ENCODE measurements at regions not wholly inside any gene's neighbourhood (a gene's known extent, or its start where the extent isn't known, plus 50 kb on each side); places are given as distances from the start of the nearest gene placed in this dataset.

DNA sequence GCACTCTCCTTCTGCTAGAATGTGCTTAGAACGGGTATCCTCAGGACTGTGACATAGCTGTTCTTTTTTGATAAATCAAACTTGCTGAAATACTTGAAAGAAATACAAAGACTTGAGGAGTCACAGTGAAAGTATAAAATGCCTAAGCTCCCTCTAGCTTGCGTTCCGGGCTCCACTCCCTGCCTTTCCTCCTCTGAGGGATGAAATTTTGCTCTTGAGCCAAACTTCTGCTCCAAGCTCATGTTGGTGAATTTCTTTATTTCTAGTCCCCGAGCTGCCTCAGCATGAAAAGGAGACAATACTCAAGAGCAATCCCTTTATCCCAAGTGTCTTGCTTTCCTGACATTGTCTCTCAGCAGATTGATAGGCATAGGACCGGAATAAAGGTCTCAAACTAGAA, 499.6 kb upstream of the ADARB2 start:
- Mint-ChIP-seq H3K4me3 (ENCODE audit: low read depth) (no peak overlapping the region), H3K9me3 (ENCODE audit: low read depth) (no peaks in the 10 kb centered on the region), H3K27ac (no peak overlapping the region), H3K4me1 (ENCODE audit: low read depth) (no peaks in the 10 kb centered on the region), H3K36me3 (ENCODE audit: insufficient read depth) (no peaks in the 10 kb centered on the region), H3K27me3 (no peaks in the 10 kb centered on the region)
- TF ChIP-seq, protein P1, sequence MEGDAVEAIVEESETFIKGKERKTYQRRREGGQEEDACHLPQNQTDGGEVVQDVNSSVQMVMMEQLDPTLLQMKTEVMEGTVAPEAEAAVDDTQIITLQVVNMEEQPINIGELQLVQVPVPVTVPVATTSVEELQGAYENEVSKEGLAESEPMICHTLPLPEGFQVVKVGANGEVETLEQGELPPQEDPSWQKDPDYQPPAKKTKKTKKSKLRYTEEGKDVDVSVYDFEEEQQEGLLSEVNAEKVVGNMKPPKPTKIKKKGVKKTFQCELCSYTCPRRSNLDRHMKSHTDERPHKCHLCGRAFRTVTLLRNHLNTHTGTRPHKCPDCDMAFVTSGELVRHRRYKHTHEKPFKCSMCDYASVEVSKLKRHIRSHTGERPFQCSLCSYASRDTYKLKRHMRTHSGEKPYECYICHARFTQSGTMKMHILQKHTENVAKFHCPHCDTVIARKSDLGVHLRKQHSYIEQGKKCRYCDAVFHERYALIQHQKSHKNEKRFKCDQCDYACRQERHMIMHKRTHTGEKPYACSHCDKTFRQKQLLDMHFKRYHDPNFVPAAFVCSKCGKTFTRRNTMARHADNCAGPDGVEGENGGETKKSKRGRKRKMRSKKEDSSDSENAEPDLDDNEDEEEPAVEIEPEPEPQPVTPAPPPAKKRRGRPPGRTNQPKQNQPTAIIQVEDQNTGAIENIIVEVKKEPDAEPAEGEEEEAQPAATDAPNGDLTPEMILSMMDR (IDR thresholded peaks at IDR 0.05; ENCODE audit: unreplicated experiment) = no peak
- no peak for DNase-seq (ENCODE audit: low spot score, unreplicated experiment)

DNA sequence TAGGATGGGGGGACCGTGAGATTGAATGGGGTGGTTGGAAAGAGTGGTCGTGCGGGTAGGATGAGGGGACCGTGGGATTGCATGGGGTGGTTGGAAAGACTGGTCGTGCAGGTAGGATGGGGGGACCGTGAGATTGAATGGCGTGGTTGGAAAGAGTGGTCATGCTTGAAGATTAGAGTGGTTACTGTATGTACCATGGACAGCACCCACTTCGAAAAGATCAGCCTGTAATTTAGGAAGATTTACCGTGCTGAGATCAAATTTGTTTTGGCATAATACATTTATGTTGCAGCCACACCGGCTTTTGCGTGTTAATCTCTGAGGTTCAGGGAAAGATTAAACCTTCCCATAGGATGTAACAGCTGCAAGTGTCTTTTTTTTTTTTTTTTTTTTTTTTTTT, 495.2 kb upstream of the ADARB2 start:
- TF ChIP-seq, protein P1 (IDR thresholded peaks at IDR 0.05; ENCODE audit: unreplicated experiment) = no peak
- Mint-ChIP-seq H3K4me1 (ENCODE audit: low read depth) (peaks cover 4% of the 10 kb centered on the region), H3K36me3 (ENCODE audit: insufficient read depth) (no peaks in the 10 kb centered on the region), H3K27ac (no peak overlapping the region), H3K4me3 (ENCODE audit: low read depth) (no peak overlapping the region), H3K27me3 (no peaks in the 10 kb centered on the region), H3K9me3 (ENCODE audit: low read depth) (no peaks in the 10 kb centered on the region)
- DNase-seq (ENCODE audit: low spot score, unreplicated experiment) = no peak

- no peak for DNase-seq (ENCODE audit: low spot score, unreplicated experiment)
- H3K27ac Mint-ChIP-seq = no peak overlapping the region
- H3K36me3 Mint-ChIP-seq (ENCODE audit: insufficient read depth) = no peaks in the 10 kb centered on the region
- no peaks in the 10 kb centered on the region for H3K9me3 Mint-ChIP-seq (ENCODE audit: low read depth)
- no peak overlapping the region for H3K4me3 Mint-ChIP-seq (ENCODE audit: low read depth)
- TF ChIP-seq, protein P1 (IDR thresholded peaks at IDR 0.05; ENCODE audit: unreplicated experiment) = no peak
- H3K27me3 Mint-ChIP-seq = no peaks in the 10 kb centered on the region
- peaks cover 4% of the 10 kb centered on the region for H3K4me1 Mint-ChIP-seq (ENCODE audit: low read depth)
Observed at GRCh38 chr10:2230478-2230877, 493.2 kb upstream of the ADARB2 start.

- no peak overlapping the region for H3K4me3 Mint-ChIP-seq (ENCODE audit: low read depth)
- TF ChIP-seq, protein P1 (IDR thresholded peaks at IDR 0.05; ENCODE audit: unreplicated experiment) = no peak
- H3K27ac Mint-ChIP-seq = no peak overlapping the region
- no peaks in the 10 kb centered on the region for H3K9me3 Mint-ChIP-seq (ENCODE audit: low read depth)
- H3K27me3 Mint-ChIP-seq = no peaks in the 10 kb centered on the region
- peaks cover 4% of the 10 kb centered on the region for H3K4me1 Mint-ChIP-seq (ENCODE audit: low read depth)
- no peaks in the 10 kb centered on the region for H3K36me3 Mint-ChIP-seq (ENCODE audit: insufficient read depth)
- DNase-seq (ENCODE audit: low spot score, unreplicated experiment) = no peak
Observed at GRCh38 chr10:2228320-2228901, 491.1 kb upstream of the ADARB2 start.

- TF ChIP-seq, protein P1 (IDR thresholded peaks at IDR 0.05; ENCODE audit: unreplicated experiment) = no peak
- no peak overlapping the region for H3K4me3 Mint-ChIP-seq (ENCODE audit: low read depth)
- H3K36me3 Mint-ChIP-seq (ENCODE audit: insufficient read depth) = no peaks in the 10 kb centered on the region
- H3K4me1 Mint-ChIP-seq (ENCODE audit: low read depth) = peaks cover 4% of the 10 kb centered on the region
- DNase-seq (ENCODE audit: low spot score, unreplicated experiment) = no peak
- H3K27me3 Mint-ChIP-seq = no peaks in the 10 kb centered on the region
- H3K27ac Mint-ChIP-seq = no peak overlapping the region
- H3K9me3 Mint-ChIP-seq (ENCODE audit: low read depth) = no peaks in the 10 kb centered on the region
Observed at GRCh38 chr10:2225609-2226008, 488.3 kb upstream of the ADARB2 start.
